GM23338 (cell line): ENCODE measurements at regions not wholly inside any gene's neighbourhood (a gene's known extent, or its start where the extent isn't known, plus 50 kb on each side); places are given as distances from the start of the nearest gene placed in this dataset.

Experiments
- ATAC-seq: fragments of 200-7000 bp; cut with Tn5 transposase; 3 replicates; pipeline ENCODE4 v1.9.1; 2020
- DNase-seq: peaks from one replicate; pipeline ENCODE4 v3.0.0-alpha.2; 2015; ENCODE audit warnings: low spot score
- H2AFZ ChIP-seq: fragments of 200-600 bp; sonication (generic); 2 replicates; pipeline ENCODE4 v1.8.0; 2016; ENCODE audit warnings: antibody characterized with exemption, mild to moderate bottlenecking, moderate library complexity
- H3F3A ChIP-seq: fragments of 200-600 bp; sonication (generic); replicated peaks from 2 replicates; pipeline ENCODE4 v1.8.0; 2017; ENCODE audit warnings: antibody characterized with exemption, mixed run types, low read depth
- H3K27ac ChIP-seq: fragments of 200-600 bp; sonication (generic); 2 replicates; pipeline ENCODE4 v1.6.1; 2016; ENCODE audit warnings: low read depth
- H3K27me3 ChIP-seq: fragments of 200-600 bp; sonication (generic); 2 replicates; pipeline ENCODE4 v1.8.0; 2016; ENCODE audit warnings: mild to moderate bottlenecking, mixed run types, moderate library complexity; ENCODE audit not compliant: insufficient read depth
- H3K36me3 ChIP-seq: fragments of 200-600 bp; sonication (generic); 2 replicates; pipeline ENCODE4 v1.8.0; 2016; ENCODE audit warnings: mild to moderate bottlenecking; ENCODE audit not compliant: insufficient read depth
- H3K4me1 ChIP-seq: fragments of 200-600 bp; sonication (generic); 2 replicates; pipeline ENCODE4 v1.8.0; 2016; ENCODE audit warnings: mild to moderate bottlenecking, moderate library complexity; ENCODE audit not compliant: insufficient read depth
- H3K4me2 ChIP-seq: fragments of 200-600 bp; sonication (generic); 2 replicates; pipeline ENCODE4 v1.7.1; 2017; ENCODE audit warnings: mixed run types
- H3K4me3 ChIP-seq: fragments of 200-600 bp; sonication (generic); 2 replicates; pipeline ENCODE4 v1.6.1; 2016; ENCODE audit warnings: mixed run types
- H3K79me2 ChIP-seq: fragments of 200-600 bp; sonication (generic); replicated peaks from 2 replicates; pipeline ENCODE4 v1.8.0; 2017; ENCODE audit warnings: mild to moderate bottlenecking; ENCODE audit not compliant: insufficient read depth
- H3K9me2 ChIP-seq: fragments of 200-600 bp; sonication (generic); 2 replicates; pipeline ENCODE4 v1.8.0; 2017; ENCODE audit not compliant: insufficient read depth
- H4K20me1 ChIP-seq: fragments of 200-600 bp; sonication (generic); replicated peaks from 2 replicates; pipeline ENCODE4 v1.8.0; 2017; ENCODE audit warnings: mild to moderate bottlenecking; ENCODE audit not compliant: insufficient read depth
- H3K27ac Mint-ChIP-seq: 2 replicates; pipeline ENCODE4 v1.8.0; 2020; ENCODE audit warnings: inconsistent platforms, mild to moderate bottlenecking, moderate library complexity, mixed read lengths
- H3K27me3 Mint-ChIP-seq: 3 replicates; pipeline ENCODE4 v1.8.0; 2022; ENCODE audit warnings: low read depth, mild to moderate bottlenecking, moderate library complexity, mixed read lengths, inconsistent platforms; ENCODE audit not compliant: insufficient read depth, poor library complexity
- H3K36me3 Mint-ChIP-seq: 3 replicates; pipeline ENCODE4 v1.8.0; 2021; ENCODE audit warnings: low read depth, mild to moderate bottlenecking, inconsistent platforms, moderate library complexity, mixed read lengths
- H3K4me1 Mint-ChIP-seq: 3 replicates; pipeline ENCODE4 v1.8.0; 2020; ENCODE audit warnings: mild to moderate bottlenecking, inconsistent platforms, mixed read lengths
- H3K4me3 Mint-ChIP-seq: 3 replicates; pipeline ENCODE4 v1.8.0; 2021; ENCODE audit warnings: moderate library complexity, mild to moderate bottlenecking, inconsistent platforms, mixed read lengths
- H3K9me3 Mint-ChIP-seq: 3 replicates; pipeline ENCODE4 v1.8.0; 2020; ENCODE audit warnings: moderate library complexity, mild to moderate bottlenecking, inconsistent platforms, mixed read lengths
- CREB1 ChIP-seq: fragments of 250-450 bp; sonication (Bioruptor Pico); IDR thresholded peaks from 2 replicates; pipeline ENCODE4 v1.5.0; 2020; ENCODE audit warnings: low read depth, mild to moderate bottlenecking, moderate library complexity
- CTCF ChIP-seq, 2 experiments: fragments of 200-600 bp in 1 of 2; sonication (generic) in 1 of 2; conservative IDR thresholded peaks; 2 replicates each; pipeline versions ENCODE4 v1.5.1 to v1.6.1; 2016 to 2017; ENCODE audit warnings: antibody characterized with exemption in 2 of 2, low read depth in 2 of 2, mild to moderate bottlenecking in 2 of 2, moderate library complexity in 1 of 2
- ETS1 ChIP-seq: IDR thresholded peaks from 2 replicates; pipeline ENCODE4 v1.6.1; 2016; ENCODE audit warnings: antibody characterized with exemption
- EZH2 ChIP-seq: fragments of 200-600 bp; sonication (generic); IDR thresholded peaks from one replicate; pipeline ENCODE4 v1.8.0; 2017; ENCODE audit warnings: antibody characterized with exemption, mild to moderate bottlenecking, low read depth; ENCODE audit not compliant: unreplicated experiment
- EZH2phosphoT487 ChIP-seq: fragments of 200-600 bp; sonication (generic); IDR thresholded peaks from one replicate; pipeline ENCODE4 v1.8.1; 2018; ENCODE audit warnings: antibody characterized with exemption; ENCODE audit not compliant: unreplicated experiment
- JUNB ChIP-seq: IDR thresholded peaks from one replicate; pipeline ENCODE4 v1.6.1; 2016; ENCODE audit warnings: antibody characterized with exemption; ENCODE audit not compliant: unreplicated experiment
- NANOG ChIP-seq: IDR thresholded peaks from 2 replicates; pipeline ENCODE4 v1.6.1; 2016; ENCODE audit warnings: antibody characterized with exemption, borderline replicate concordance
- POLR2AphosphoS5 ChIP-seq: IDR thresholded peaks from 2 replicates; pipeline ENCODE4 v1.6.1; 2016; ENCODE audit warnings: antibody characterized with exemption, low read depth
- REST ChIP-seq: IDR thresholded peaks from one replicate; pipeline ENCODE4 v1.6.1; 2018; ENCODE audit warnings: antibody characterized with exemption; ENCODE audit not compliant: unreplicated experiment
- STAT1 ChIP-seq: IDR thresholded peaks from one replicate; pipeline ENCODE4 v1.6.1; 2016; ENCODE audit warnings: antibody characterized with exemption; ENCODE audit not compliant: unreplicated experiment
- ZNF114 ChIP-seq: fragments of 250-450 bp; sonication (Bioruptor Pico); IDR thresholded peaks from 2 replicates; pipeline ENCODE4 v1.5.0; 2020; ENCODE audit warnings: mild to moderate bottlenecking, moderate library complexity
- ZNF331 ChIP-seq: fragments of 250-450 bp; sonication (Bioruptor Pico); IDR thresholded peaks from 2 replicates; pipeline ENCODE4 v1.5.0; 2020; ENCODE audit warnings: low read depth, mild to moderate bottlenecking, moderate library complexity

- TF ChIP-seq EZH2: no peak
Observed at GRCh38 chr3:74338998-74339397, 275.5 kb downstream of the CNTN3 start (continued).

GRCh38 chr3:74332165-74332564 lies 282.3 kb downstream of the CNTN3 start:
- Histone ChIP-seq H3K4me2 (no peak overlapping the region), H3K27ac (no peak overlapping the region), H3K4me1 (no peaks in the 10 kb centered on the region), H4K20me1 (no peaks in the 10 kb centered on the region), H2AFZ (no peak overlapping the region), H3K27me3 (no peaks in the 10 kb centered on the region), H3K36me3 (no peaks in the 10 kb centered on the region), H3F3A (no peaks in the 10 kb centered on the region), H3K4me3 (no peak overlapping the region), H3K9me2 (no peaks in the 10 kb centered on the region), H3K79me2 (no peaks in the 10 kb centered on the region)
- Mint-ChIP-seq H3K27me3 (no peaks in the 10 kb centered on the region), H3K4me1 (no peaks in the 10 kb centered on the region), H3K36me3 (no peaks in the 10 kb centered on the region), H3K4me3 (no peak overlapping the region), H3K9me3 (no peaks in the 10 kb centered on the region), H3K27ac (no peak overlapping the region)
- TF ChIP-seq NANOG (no peak), JUNB (no peak), ETS1 (no peak), ZNF114 (CRISPR knock-in tag) (no peak)
- ATAC-seq (no peak), DNase-seq (no peak)

- H3F3A ChIP-seq: no peaks in the 10 kb centered on the region
- no peaks in the 10 kb centered on the region for H3K36me3 Mint-ChIP-seq
- H3K4me3 Mint-ChIP-seq: no peak overlapping the region
- TF ChIP-seq JUNB (no peak), ETS1 (no peak), EZH2 (no peak), EZH2phosphoT487 (no peak), CREB1 (no peak), REST (no peak), ZNF331 (no peak), STAT1 (no peak), POLR2AphosphoS5 (no peak), CTCF (conservative IDR thresholded peaks at IDR 0.05; ENCODE audit: low read depth in 2 of 2) (no peak)
Observed at GRCh38 chr3:74331711-74332110, 282.7 kb downstream of the CNTN3 start.

More at GRCh38 chr3:74331711-74332110, 282.7 kb downstream of the CNTN3 start:
- Histone ChIP-seq H3K4me2 (no peak overlapping the region), H3K79me2 (no peaks in the 10 kb centered on the region), H3K4me1 (no peaks in the 10 kb centered on the region), H2AFZ (no peak overlapping the region), H3K9me2 (no peaks in the 10 kb centered on the region), H3K4me3 (no peak overlapping the region), H3K27me3 (no peaks in the 10 kb centered on the region), H3K27ac (no peak overlapping the region), H4K20me1 (no peaks in the 10 kb centered on the region), H3K36me3 (no peaks in the 10 kb centered on the region)
- Mint-ChIP-seq H3K4me1 (no peaks in the 10 kb centered on the region), H3K9me3 (no peaks in the 10 kb centered on the region), H3K27ac (no peak overlapping the region), H3K27me3 (no peaks in the 10 kb centered on the region)
- no peak for ATAC-seq
- DNase-seq: no peak
